A673 (cell line): ENCODE measurements at regions not wholly inside any gene's neighbourhood (a gene's known extent, or its start where the extent isn't known, plus 50 kb on each side); places are given as distances from the start of the nearest gene placed in this dataset.

ENCODE experiments used
- CTCF ChIP-seq: fragments of 300-800, 200-600 bp; sonication (generic); conservative IDR thresholded peaks from 2 replicates; pipeline ENCODE4 v1.5.1; 2017; ENCODE audit warnings: low read depth, mild to moderate bottlenecking, antibody characterized with exemption, low read length, moderate library complexity, mixed read lengths
- EZH2 ChIP-seq: fragments of 200-600 bp; sonication (generic); IDR thresholded peaks from 2 replicates; pipeline ENCODE4 v1.6.1; 2017; ENCODE audit warnings: borderline replicate concordance, low read depth, mild to moderate bottlenecking, mixed read lengths, antibody characterized with exemption, low read length; ENCODE audit not compliant: poor library complexity, severe bottlenecking

DNA sequence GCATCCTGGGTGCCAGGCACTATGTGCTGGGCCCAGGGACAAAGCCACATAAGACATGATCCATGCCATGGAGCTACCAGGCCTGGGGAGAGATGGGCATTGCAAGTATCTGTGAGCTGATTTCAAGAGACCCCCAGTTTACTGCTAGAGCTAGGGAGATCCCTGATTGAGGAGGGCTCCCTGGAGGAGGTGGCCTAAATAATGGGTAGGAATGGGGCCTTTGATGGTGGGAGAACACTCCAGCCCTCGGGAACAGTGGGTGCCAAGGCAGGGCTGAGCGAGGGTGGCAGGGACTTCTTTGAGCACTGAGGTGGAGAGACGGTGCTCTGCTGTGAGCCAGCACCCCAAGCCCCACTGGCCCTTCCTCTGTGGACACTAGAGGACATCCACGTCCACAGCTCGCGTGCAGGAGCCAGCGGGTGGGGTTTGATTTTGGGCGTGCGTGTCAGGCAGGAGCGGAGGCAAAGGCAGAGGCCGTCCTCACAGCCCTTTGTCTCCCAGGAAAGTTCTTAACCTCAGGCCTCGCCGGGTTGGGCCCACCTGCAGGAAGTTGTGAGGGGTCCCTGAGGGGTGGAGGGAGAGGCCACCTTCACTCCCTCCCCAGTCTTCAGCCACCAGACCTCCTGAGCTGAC, 52.9 kb upstream of the PPARA start:
- TF ChIP-seq CTCF (no peak), EZH2 (no peak)
